Stimulated activated CD8-positive, alpha-beta memory T cell treated with anti-CD3 and anti-CD28 coated beads, Interleukin-2, amount 100 ng/mL, for 1 hour (primary cell): ENCODE measurements at regions not wholly inside any gene's neighbourhood (a gene's known extent, or its start where the extent isn't known, plus 50 kb on each side); places are given as distances from the start of the nearest gene placed in this dataset.
"Not testable (repeated sequence)": the region's sequence is repeated elsewhere in the genome, so short reads cannot be mapped to it uniquely, and the experiment has no call there.

Experiments
- DNase-seq, 2 donors: peaks; one replicate each; pipeline ENCODE4 v3.0.0-alpha.2; 2020; ENCODE audit warnings: low read depth in 2 of 2

DNA sequence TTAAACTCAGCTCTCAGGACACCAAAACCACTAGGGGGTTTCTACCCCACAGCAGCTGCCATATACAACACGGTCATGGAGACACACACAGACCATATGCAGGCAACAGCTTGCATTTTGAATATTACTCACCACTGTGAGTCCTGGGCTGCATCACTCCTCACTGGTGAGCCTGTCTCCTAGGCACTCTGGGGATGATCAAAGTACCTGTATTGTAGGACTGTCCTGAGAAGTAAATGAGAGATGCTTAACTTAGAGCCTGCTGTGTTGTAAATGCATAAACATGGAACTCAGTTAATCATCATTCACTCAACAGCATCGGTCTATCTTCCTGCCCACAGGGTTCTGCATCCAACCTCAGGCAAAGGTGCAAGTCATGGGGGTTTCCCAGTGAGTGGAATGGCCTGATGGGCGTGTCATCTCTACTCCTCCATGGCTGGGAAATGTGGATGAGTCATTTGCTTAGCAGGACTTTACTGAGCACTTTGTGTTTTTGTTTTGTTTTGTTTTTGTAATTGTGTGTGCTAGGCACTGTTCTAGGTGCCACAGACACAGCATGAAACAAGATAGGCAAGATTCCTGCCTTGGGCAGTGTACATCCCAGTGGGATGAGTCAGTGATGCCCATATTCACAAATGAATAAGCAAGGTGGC lies 1141.2 kb upstream of the TMEM132C start:
- DNase-seq, result no peak

GRCh38 chr12:127126260-127126628 lies 1140.7 kb upstream of the TMEM132C start:
- no peak for DNase-seq

DNA sequence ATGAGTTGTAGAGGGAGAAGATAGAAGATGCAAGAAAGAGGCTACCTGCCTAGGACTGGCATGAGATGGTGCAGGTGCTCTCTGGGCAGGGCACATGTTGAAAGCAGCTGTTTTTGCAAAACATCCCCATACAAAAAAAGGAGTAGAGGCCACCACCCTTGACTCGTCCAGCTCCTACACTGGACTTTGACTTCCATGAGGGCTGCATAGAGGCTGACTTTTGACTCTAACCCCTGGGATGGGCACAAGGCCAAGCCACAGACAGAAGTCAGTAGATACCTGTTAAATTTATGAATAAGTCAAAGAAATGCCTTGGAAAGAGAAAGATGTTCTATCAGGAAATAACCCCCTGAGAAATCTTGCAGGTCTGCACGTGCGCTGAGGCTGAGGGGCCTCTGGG lies 1139.1 kb upstream of the TMEM132C start:
- DNase-seq, result no peak

GRCh38 chr12:127130506-127131124 lies 1136.4 kb upstream of the TMEM132C start:
- no peak for DNase-seq

DNA sequence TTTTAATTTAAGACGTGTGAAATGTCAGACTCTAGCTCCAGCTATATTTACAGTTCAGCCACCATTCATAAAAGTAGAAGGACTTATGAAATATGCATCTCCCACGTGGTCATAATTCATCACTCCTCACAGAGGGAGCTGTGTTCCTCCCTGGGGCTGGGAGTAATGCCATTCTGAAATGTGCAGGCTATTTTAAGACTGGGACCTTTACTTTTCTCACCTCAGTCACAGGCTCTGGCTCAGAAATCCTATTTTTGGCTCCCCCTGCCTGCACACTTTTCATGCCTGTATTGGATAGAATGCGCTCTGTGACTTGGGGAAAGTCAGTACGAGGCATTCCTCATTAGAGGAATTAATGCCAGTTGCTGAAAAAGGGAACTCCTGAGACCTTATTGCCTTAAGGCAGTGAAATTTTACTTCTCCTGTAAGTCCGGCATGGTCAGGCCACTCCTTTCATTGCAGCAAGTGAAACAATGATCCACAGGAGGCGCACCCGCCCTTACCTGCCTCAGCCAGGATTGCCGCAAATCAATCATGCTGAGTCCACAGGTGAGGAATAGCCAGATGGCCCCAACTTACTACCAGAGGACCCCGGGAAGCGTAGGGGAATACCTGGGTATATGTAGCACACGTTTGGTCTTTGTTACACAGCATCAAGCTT lies 1133.2 kb upstream of the TMEM132C start:
- DNase-seq, result no peak

GRCh38 chr12:127140864-127141484 lies 1126.0 kb upstream of the TMEM132C start:
- not testable (repeated sequence) for DNase-seq

DNA sequence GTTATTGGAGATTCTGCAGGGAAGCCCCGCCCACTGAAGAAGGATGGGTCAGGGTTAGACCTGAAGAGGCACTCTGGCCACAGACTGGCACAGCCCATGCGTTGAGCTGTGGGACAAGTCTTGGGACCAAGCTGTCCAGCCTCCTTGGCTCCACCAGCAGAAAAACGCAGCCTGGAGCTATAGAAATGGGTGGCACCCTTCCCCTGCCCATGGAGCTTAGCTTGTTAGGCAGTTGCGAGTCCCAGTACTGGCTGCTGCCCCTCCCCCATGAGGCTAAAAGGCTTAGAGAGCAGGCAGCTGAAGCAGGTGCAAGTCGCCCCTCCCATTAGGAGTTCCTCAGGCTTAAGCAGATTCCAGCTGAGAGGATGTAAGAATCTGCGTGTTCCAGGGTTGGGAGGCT lies 1124.0 kb upstream of the TMEM132C start:
- DNase-seq, result no peak

DNA sequence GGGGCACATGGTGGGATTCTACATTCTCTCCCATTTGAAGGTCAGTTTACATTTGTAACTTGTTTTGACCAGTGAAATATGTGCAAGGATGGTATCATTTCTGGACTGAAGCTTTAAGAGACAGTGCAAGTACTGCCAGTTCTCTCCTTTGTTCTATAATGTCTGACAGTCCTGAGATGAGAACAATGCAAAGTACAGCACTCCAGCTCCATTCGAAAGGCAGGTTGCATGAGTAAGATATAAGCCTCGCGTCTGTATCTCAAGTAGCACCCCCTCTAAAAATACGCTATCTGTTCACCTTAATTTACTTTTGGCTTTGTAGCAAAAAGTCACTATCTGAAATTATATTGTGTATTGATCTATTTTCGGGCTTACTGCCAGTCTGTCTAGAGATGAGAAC lies 1122.2 kb upstream of the TMEM132C start:
- no peak for DNase-seq

- no peak for DNase-seq
Observed at GRCh38 chr12:127145241-127145928, 1121.6 kb upstream of the TMEM132C start.

DNA sequence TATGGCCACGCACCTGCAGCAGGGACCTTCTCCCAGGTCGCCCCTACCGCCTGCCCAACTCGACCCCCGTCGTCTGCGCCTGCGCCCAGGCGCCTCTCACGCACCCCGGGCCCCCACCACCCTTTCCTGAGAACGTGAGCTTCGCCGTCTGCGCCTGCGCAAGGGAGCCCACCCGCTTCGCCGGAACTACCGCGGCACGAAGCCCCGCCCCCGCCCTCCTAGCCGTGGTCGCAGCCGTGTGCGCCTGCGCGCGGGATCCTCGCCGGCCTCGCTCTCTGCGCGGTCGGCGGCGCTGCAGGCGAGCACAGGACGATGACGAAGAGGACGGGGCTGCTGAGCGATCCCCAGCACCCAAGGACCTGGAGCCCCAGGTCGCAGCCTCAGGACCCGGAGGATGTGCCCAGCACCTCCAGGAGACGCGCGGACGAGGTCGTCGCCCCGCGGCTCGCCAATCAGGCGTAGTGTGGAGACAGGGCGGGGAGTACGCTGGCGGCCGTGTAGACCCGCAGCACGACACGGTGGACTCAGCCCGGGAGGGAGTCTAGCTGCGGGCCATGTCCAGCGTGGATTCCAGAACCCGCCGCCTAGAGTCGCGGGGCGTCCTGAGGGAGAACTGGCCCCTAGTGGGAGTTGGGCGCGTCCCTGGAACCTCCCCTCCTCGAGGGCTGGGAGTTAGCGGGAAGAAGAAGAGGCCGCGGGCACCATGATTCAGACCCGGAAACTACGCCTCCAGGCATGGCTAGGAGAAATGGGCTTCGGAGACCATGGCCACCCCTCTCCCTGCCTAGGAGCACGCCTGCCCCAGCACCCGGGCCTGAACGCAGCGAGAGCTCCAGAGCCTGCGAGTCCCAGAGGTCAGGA lies 1120.8 kb upstream of the TMEM132C start:
- peak; percentile 53 for DNase-seq

GRCh38 chr12:127146991-127147718 lies 1119.8 kb upstream of the TMEM132C start:
- no peak for DNase-seq

DNA sequence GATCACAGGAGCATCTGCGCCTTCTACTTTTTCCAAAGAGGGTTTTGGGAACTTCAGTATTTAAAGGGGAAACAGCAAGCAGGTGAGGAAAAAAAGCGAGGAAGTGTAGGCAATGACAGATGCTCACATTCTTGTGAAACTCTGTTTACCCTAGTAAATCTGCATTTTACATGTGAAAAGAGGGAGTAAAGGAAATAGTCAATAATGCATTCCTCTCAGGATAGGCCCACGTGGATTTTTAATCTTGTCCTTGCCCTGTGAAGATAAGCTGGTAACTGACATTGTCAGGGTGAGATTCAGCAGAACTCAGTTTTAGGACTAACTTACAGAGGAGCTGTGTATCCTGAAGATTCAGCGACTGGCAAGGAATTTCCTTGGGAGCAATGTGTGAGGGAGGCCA lies 1119.2 kb upstream of the TMEM132C start:
- no peak for DNase-seq

- DNase-seq, result no peak
Observed at GRCh38 chr12:127148318-127148717, 1118.7 kb upstream of the TMEM132C start.

GRCh38 chr12:127149226-127149964 lies 1117.6 kb upstream of the TMEM132C start:
- DNase-seq, result no peak

GRCh38 chr12:127150028-127150427 lies 1116.9 kb upstream of the TMEM132C start:
- DNase-seq, result no peak

DNA sequence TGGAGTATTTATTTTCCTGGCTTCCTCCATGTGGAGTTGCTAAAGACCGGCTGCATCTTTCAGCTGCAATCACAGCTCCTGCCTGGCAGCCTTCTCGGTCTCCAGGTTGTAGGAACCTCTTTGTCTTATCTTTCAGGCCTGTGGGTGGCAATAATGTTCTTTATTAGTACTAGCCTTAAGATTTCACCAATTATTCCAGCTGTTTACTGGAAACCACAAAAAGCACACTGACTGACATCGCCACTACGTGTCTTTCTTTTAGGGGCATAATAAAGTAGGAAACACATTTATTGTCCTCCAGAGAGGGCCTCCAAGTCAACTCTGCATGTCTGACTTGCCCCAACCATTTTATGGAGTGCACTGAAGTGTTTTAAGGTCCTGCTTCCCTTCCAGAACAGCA lies 1116.5 kb upstream of the TMEM132C start:
- no peak for DNase-seq

DNA sequence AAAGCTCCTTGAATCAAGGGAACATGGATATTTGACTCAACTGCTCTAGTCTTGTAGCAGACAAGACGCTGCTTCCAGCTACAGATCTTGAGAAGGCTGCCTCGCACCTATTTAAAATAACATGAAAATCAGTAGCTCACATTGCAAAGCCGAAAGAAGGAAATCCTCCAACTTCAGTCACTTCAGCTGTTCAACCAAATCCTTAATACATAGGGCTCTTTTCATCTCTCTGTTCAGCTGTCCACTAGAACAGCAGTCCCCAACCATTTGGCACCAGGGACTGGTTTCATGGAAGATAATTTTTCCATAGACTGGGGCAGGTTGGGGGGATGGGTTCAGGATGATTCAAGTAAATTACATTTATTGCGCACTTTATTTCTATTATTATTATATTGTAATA lies 1116.0 kb upstream of the TMEM132C start:
- DNase-seq, result no peak

DNA sequence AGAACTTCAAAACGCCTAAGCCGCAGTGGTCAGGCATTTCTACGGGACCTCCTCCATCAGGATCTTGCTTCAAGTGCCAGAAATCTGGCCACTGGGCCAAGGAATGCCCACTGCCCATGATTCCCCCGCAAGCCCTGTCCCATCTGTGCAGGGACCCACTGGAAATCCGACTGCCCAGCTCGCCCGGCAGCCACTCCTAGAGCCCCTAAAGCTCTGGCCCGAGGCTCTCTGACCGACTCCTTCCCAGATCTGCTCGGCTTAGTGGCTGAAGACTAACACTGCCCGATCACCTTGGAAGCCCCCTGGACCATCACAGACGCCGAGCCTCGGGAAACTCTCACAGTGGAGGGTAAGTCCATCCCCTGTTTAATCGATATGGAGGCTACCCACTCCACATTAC lies 1113.0 kb upstream of the TMEM132C start:
- no peak for DNase-seq

- not testable (repeated sequence) for DNase-seq
Observed at GRCh38 chr12:127154830-127155229, 1112.1 kb upstream of the TMEM132C start.
